ENCODE measurements at regions not wholly inside any gene's neighbourhood (a gene's known extent, or its start where the extent isn't known, plus 50 kb on each side); places are given as distances from the start of the nearest gene placed in this dataset.
"Not testable (repeated sequence)": the region's sequence is repeated elsewhere in the genome, so short reads cannot be mapped to it uniquely, and the experiment has no call there.

GRCh38 chr7:76971201-76971600 lies 61.0 kb downstream of the SPDYE17 start:
- H3K4me3 ChIP-seq (ENCODE audit: severe bottlenecking); H3K36me3 ChIP-seq (ENCODE audit: low read depth); H3K4me1 ChIP-seq (ENCODE audit: insufficient read depth, poor library complexity, severe bottlenecking); H3K27me3 ChIP-seq (ENCODE audit: insufficient read depth, poor library complexity, severe bottlenecking); H3K27ac ChIP-seq (ENCODE audit: poor library complexity, severe bottlenecking); ATAC-seq (ENCODE audit: low read depth); H3K9me3 ChIP-seq (ENCODE audit: severe bottlenecking); DNase-seq (ENCODE audit: low spot score): not testable (repeated sequence)

- not testable (repeated sequence) for H3K36me3 ChIP-seq (ENCODE audit: low read depth); H3K9me3 ChIP-seq (ENCODE audit: severe bottlenecking); H3K4me3 ChIP-seq (ENCODE audit: severe bottlenecking); H3K27ac ChIP-seq (ENCODE audit: poor library complexity, severe bottlenecking); H3K4me1 ChIP-seq (ENCODE audit: insufficient read depth, poor library complexity, severe bottlenecking); DNase-seq (ENCODE audit: low spot score); H3K27me3 ChIP-seq (ENCODE audit: insufficient read depth, poor library complexity, severe bottlenecking); ATAC-seq (ENCODE audit: low read depth)
Observed at GRCh38 chr7:76969892-76970291, 62.3 kb downstream of the SPDYE17 start.

- H3K9me3 ChIP-seq (ENCODE audit: severe bottlenecking); DNase-seq (ENCODE audit: low spot score); H3K27me3 ChIP-seq (ENCODE audit: insufficient read depth, poor library complexity, severe bottlenecking); H3K36me3 ChIP-seq (ENCODE audit: low read depth); H3K4me3 ChIP-seq (ENCODE audit: severe bottlenecking); H3K4me1 ChIP-seq (ENCODE audit: insufficient read depth, poor library complexity, severe bottlenecking); H3K27ac ChIP-seq (ENCODE audit: poor library complexity, severe bottlenecking): not testable (repeated sequence)
- ATAC-seq (ENCODE audit: low read depth): peak; percentile 98
Observed at GRCh38 chr7:76965731-76966548, 66.2 kb downstream of the SPDYE17 start.

GRCh38 chr7:76964050-76964449 lies 68.1 kb downstream of the SPDYE17 start:
- not testable (repeated sequence) for H3K36me3 ChIP-seq (ENCODE audit: low read depth); DNase-seq (ENCODE audit: low spot score); H3K27me3 ChIP-seq (ENCODE audit: insufficient read depth, poor library complexity, severe bottlenecking); ATAC-seq (ENCODE audit: low read depth); H3K27ac ChIP-seq (ENCODE audit: poor library complexity, severe bottlenecking); H3K9me3 ChIP-seq (ENCODE audit: severe bottlenecking); H3K4me3 ChIP-seq (ENCODE audit: severe bottlenecking); H3K4me1 ChIP-seq (ENCODE audit: insufficient read depth, poor library complexity, severe bottlenecking)

GRCh38 chr7:76963061-76963460 lies 69.1 kb downstream of the SPDYE17 start:
- not testable (repeated sequence) for DNase-seq (ENCODE audit: low spot score); H3K36me3 ChIP-seq (ENCODE audit: low read depth); H3K4me3 ChIP-seq (ENCODE audit: severe bottlenecking); ATAC-seq (ENCODE audit: low read depth); H3K4me1 ChIP-seq (ENCODE audit: insufficient read depth, poor library complexity, severe bottlenecking); H3K27ac ChIP-seq (ENCODE audit: poor library complexity, severe bottlenecking); H3K9me3 ChIP-seq (ENCODE audit: severe bottlenecking); H3K27me3 ChIP-seq (ENCODE audit: insufficient read depth, poor library complexity, severe bottlenecking)

- not testable (repeated sequence) for H3K9me3 ChIP-seq (ENCODE audit: severe bottlenecking); H3K36me3 ChIP-seq (ENCODE audit: low read depth); H3K27ac ChIP-seq (ENCODE audit: poor library complexity, severe bottlenecking); H3K4me1 ChIP-seq (ENCODE audit: insufficient read depth, poor library complexity, severe bottlenecking); DNase-seq (ENCODE audit: low spot score); H3K27me3 ChIP-seq (ENCODE audit: insufficient read depth, poor library complexity, severe bottlenecking); H3K4me3 ChIP-seq (ENCODE audit: severe bottlenecking)
- peak; percentile 31; the same call in 2 of the 3 replicates for ATAC-seq (ENCODE audit: low read depth)
Observed at GRCh38 chr7:76960400-76960986, 71.7 kb downstream of the SPDYE17 start.

GRCh38 chr7:76959573-76960399 lies 72.4 kb downstream of the SPDYE17 start:
- peak; percentile 97 for ATAC-seq (ENCODE audit: low read depth)

GRCh38 chr7:76956531-76956930 lies 75.6 kb downstream of the SPDYE17 start:
- not testable (repeated sequence) for H3K9me3 ChIP-seq (ENCODE audit: severe bottlenecking); H3K4me3 ChIP-seq (ENCODE audit: severe bottlenecking); H3K36me3 ChIP-seq (ENCODE audit: low read depth); H3K27me3 ChIP-seq (ENCODE audit: insufficient read depth, poor library complexity, severe bottlenecking); DNase-seq (ENCODE audit: low spot score); H3K27ac ChIP-seq (ENCODE audit: poor library complexity, severe bottlenecking); H3K4me1 ChIP-seq (ENCODE audit: insufficient read depth, poor library complexity, severe bottlenecking); ATAC-seq (ENCODE audit: low read depth)

More at GRCh38 chr7:76959573-76960399, 72.4 kb downstream of the SPDYE17 start:
- not testable (repeated sequence) for H3K4me3 ChIP-seq (ENCODE audit: severe bottlenecking); H3K27ac ChIP-seq (ENCODE audit: poor library complexity, severe bottlenecking); DNase-seq (ENCODE audit: low spot score); H3K36me3 ChIP-seq (ENCODE audit: low read depth); H3K4me1 ChIP-seq (ENCODE audit: insufficient read depth, poor library complexity, severe bottlenecking); H3K27me3 ChIP-seq (ENCODE audit: insufficient read depth, poor library complexity, severe bottlenecking); H3K9me3 ChIP-seq (ENCODE audit: severe bottlenecking)

- H3K4me3 ChIP-seq (ENCODE audit: severe bottlenecking); H3K27me3 ChIP-seq (ENCODE audit: insufficient read depth, poor library complexity, severe bottlenecking); H3K36me3 ChIP-seq (ENCODE audit: low read depth); H3K27ac ChIP-seq (ENCODE audit: poor library complexity, severe bottlenecking); DNase-seq (ENCODE audit: low spot score); H3K9me3 ChIP-seq (ENCODE audit: severe bottlenecking); H3K4me1 ChIP-seq (ENCODE audit: insufficient read depth, poor library complexity, severe bottlenecking): not testable (repeated sequence)
- peak; percentile 40; the same call in 2 of the 3 replicates for ATAC-seq (ENCODE audit: low read depth)
Observed at GRCh38 chr7:76955124-76955523, 77.0 kb downstream of the SPDYE17 start.

GRCh38 chr7:76944603-76945002 lies 87.6 kb downstream of the SPDYE17 start:
- not testable (repeated sequence) for H3K4me1 ChIP-seq (ENCODE audit: insufficient read depth, poor library complexity, severe bottlenecking); DNase-seq (ENCODE audit: low spot score); H3K4me3 ChIP-seq (ENCODE audit: severe bottlenecking); H3K9me3 ChIP-seq (ENCODE audit: severe bottlenecking); H3K36me3 ChIP-seq (ENCODE audit: low read depth); ATAC-seq (ENCODE audit: low read depth); H3K27me3 ChIP-seq (ENCODE audit: insufficient read depth, poor library complexity, severe bottlenecking); H3K27ac ChIP-seq (ENCODE audit: poor library complexity, severe bottlenecking)
